HEK293 (cell line): ENCODE measurements at regions not wholly inside any gene's neighbourhood (a gene's known extent, or its start where the extent isn't known, plus 50 kb on each side); places are given as distances from the start of the nearest gene placed in this dataset.

Experiments
- CTCF ChIA-PET: fragments of 350-600 bp; formaldehyde crosslinking; extraction: SDS; loops from one replicate; lab custom pipeline; 2021; ENCODE audit warnings: antibody characterized with exemption; lab: Yijun Ruan, JAX
- POLR2A ChIA-PET: fragments of 300-600 bp; formaldehyde crosslinking; extraction: SDS; loops from one replicate; lab custom pipeline; 2020; ENCODE audit warnings: antibody characterized with exemption, inconsistent platforms; lab: Yijun Ruan, JAX
- H3K27ac ChIP-seq: fragments of 200-500 bp; sonication (Bioruptor generic); 2 replicates; pipeline ENCODE4 v1.5.1; 2014; ENCODE audit warnings: low read depth, low read length, control low read depth, inconsistent platforms; ENCODE audit errors: extremely low read depth
- H3K36me3 ChIP-seq, 2 experiments: fragments of 200-500 bp in 1 of 2; sonication (Bioruptor generic) in 1 of 2; 1 replicate in 1 of 2; 2 replicates in 1 of 2; pipeline ENCODE4 v1.5.1; 2014 to 2017; ENCODE audit warnings: inconsistent platforms in 2 of 2, low read length in 2 of 2; ENCODE audit not compliant: control insufficient read depth in 2 of 2, insufficient read depth in 1 of 2
- H3K4me1 ChIP-seq: fragments of 200-500 bp; sonication (Bioruptor generic); 2 replicates; pipeline ENCODE4 v1.5.1; 2014; ENCODE audit warnings: mild to moderate bottlenecking, low read length, inconsistent platforms; ENCODE audit not compliant: control insufficient read depth, insufficient read depth
- H3K4me3 ChIP-seq: 2 replicates; pipeline ENCODE4 v1.5.1; 2011; ENCODE audit warnings: low read depth, mild to moderate bottlenecking, control low read depth, low read length, moderate library complexity
- H3K9me3 ChIP-seq: fragments of 200-500 bp; sonication (Bioruptor generic); 2 replicates; pipeline ENCODE4 v1.5.1; 2014; ENCODE audit warnings: low read depth, low read length, inconsistent platforms; ENCODE audit not compliant: control insufficient read depth, insufficient read depth
- BCL11A ChIP-seq: fragments of 450-650 bp; formaldehyde crosslinking; IDR thresholded peaks from 2 replicates; pipeline ENCODE4 v1.5.1; 2016; ENCODE audit warnings: low read depth, missing biosample characterization, missing genetic modification characterization
- HOXA7 ChIP-seq: sonication (generic); formaldehyde crosslinking; IDR thresholded peaks from 2 replicates; pipeline ENCODE4 v1.8.1; 2022; ENCODE audit warnings: missing genetic modification reagents, borderline replicate concordance
- HOXD13 ChIP-seq: sonication (generic); formaldehyde crosslinking; IDR thresholded peaks from 2 replicates; pipeline ENCODE4 v1.8.0; 2022; ENCODE audit warnings: missing genetic modification reagents, borderline replicate concordance
- INSM2 ChIP-seq: fragments of 450-650 bp; formaldehyde crosslinking; IDR thresholded peaks from 2 replicates; pipeline ENCODE4 v1.5.1; 2016; ENCODE audit warnings: missing biosample characterization, missing genetic modification characterization
- KLF9 ChIP-seq: fragments of 450-650 bp; formaldehyde crosslinking; IDR thresholded peaks from 2 replicates; pipeline ENCODE4 v1.5.1; 2016; ENCODE audit warnings: missing biosample characterization, missing genetic modification characterization, low read depth
- PATZ1 ChIP-seq: fragments of 450-650 bp; formaldehyde crosslinking; IDR thresholded peaks from 2 replicates; pipeline ENCODE4 v1.5.1; 2016; ENCODE audit warnings: missing biosample characterization, missing genetic modification characterization
- YY1 ChIP-seq: fragments of 450-650 bp; formaldehyde crosslinking; IDR thresholded peaks from 2 replicates; pipeline ENCODE4 v1.5.1; 2018; ENCODE audit warnings: missing biosample characterization, missing genetic modification characterization
- ZFP37 ChIP-seq: fragments of 450-650 bp; formaldehyde crosslinking; IDR thresholded peaks from 2 replicates; pipeline ENCODE4 v1.5.1; 2016; ENCODE audit warnings: missing biosample characterization, missing genetic modification characterization
- ZNF112 ChIP-seq: fragments of 450-650 bp; formaldehyde crosslinking; IDR thresholded peaks from 2 replicates; pipeline ENCODE4 v1.5.0; 2017; ENCODE audit warnings: missing biosample characterization, missing genetic modification characterization
- ZNF114 ChIP-seq: fragments of 450-650 bp; formaldehyde crosslinking; IDR thresholded peaks from 2 replicates; pipeline ENCODE4 v1.5.0; 2017; ENCODE audit warnings: missing biosample characterization, missing genetic modification characterization
- ZNF132 ChIP-seq: fragments of 450-650 bp; formaldehyde crosslinking; IDR thresholded peaks from 2 replicates; pipeline ENCODE4 v1.5.1; 2017; ENCODE audit warnings: missing biosample characterization, missing genetic modification characterization, borderline replicate concordance
- ZNF157 ChIP-seq: fragments of 450-650 bp; formaldehyde crosslinking; IDR thresholded peaks from 2 replicates; pipeline ENCODE4 v1.5.1; 2016; ENCODE audit warnings: missing biosample characterization, missing genetic modification characterization
- ZNF184 ChIP-seq: fragments of 450-650 bp; IDR thresholded peaks from 2 replicates; pipeline ENCODE4 v1.5.1; 2018; ENCODE audit warnings: missing biosample characterization, mild to moderate bottlenecking, missing genetic modification characterization
- ZNF366 ChIP-seq: fragments of 450-650 bp; formaldehyde crosslinking; conservative IDR thresholded peaks from 2 replicates; pipeline ENCODE4 v1.5.1; 2016; ENCODE audit warnings: missing biosample characterization, missing genetic modification characterization
- ZNF48 ChIP-seq: fragments of 450-650 bp; formaldehyde crosslinking; IDR thresholded peaks from 2 replicates; pipeline ENCODE4 v1.5.1; 2016; ENCODE audit warnings: missing biosample characterization, missing genetic modification characterization
- ZNF521 ChIP-seq: fragments of 450-650 bp; formaldehyde crosslinking; IDR thresholded peaks from 2 replicates; pipeline ENCODE4 v1.5.1; 2017; ENCODE audit warnings: missing biosample characterization, mild to moderate bottlenecking, missing genetic modification characterization
- ZNF544 ChIP-seq: fragments of 450-650 bp; formaldehyde crosslinking; IDR thresholded peaks from 2 replicates; pipeline ENCODE4 v1.5.0; 2017; ENCODE audit warnings: missing biosample characterization, missing genetic modification characterization
- ZNF645 ChIP-seq: fragments of 450-650 bp; formaldehyde crosslinking; IDR thresholded peaks from 2 replicates; pipeline ENCODE4; 2016; ENCODE audit warnings: missing biosample characterization, missing genetic modification characterization
- ZNF664 ChIP-seq: fragments of 450-650 bp; formaldehyde crosslinking; IDR thresholded peaks from 2 replicates; pipeline ENCODE4 v1.5.1; 2016; ENCODE audit warnings: missing biosample characterization, missing genetic modification characterization
- ZNF837 ChIP-seq: fragments of 450-650 bp; formaldehyde crosslinking; IDR thresholded peaks from 2 replicates; pipeline ENCODE4 v1.5.1; 2016; ENCODE audit warnings: missing biosample characterization, missing genetic modification characterization
- ZSCAN5A ChIP-seq: fragments of 450-650 bp; formaldehyde crosslinking; IDR thresholded peaks from 2 replicates; pipeline ENCODE4 v1.5.1; 2016; ENCODE audit warnings: missing biosample characterization, missing genetic modification characterization
- ZXDB ChIP-seq: fragments of 450-650 bp; formaldehyde crosslinking; IDR thresholded peaks from 2 replicates; pipeline ENCODE4 v1.5.1; 2016; ENCODE audit warnings: missing biosample characterization, missing genetic modification characterization
- TF ChIP-seq, protein P1 (sequence below): fragments of 450-650 bp; formaldehyde crosslinking; IDR thresholded peaks from 2 replicates; pipeline ENCODE4 v1.5.1; 2016; ENCODE audit warnings: missing biosample characterization, missing genetic modification characterization

DNA sequence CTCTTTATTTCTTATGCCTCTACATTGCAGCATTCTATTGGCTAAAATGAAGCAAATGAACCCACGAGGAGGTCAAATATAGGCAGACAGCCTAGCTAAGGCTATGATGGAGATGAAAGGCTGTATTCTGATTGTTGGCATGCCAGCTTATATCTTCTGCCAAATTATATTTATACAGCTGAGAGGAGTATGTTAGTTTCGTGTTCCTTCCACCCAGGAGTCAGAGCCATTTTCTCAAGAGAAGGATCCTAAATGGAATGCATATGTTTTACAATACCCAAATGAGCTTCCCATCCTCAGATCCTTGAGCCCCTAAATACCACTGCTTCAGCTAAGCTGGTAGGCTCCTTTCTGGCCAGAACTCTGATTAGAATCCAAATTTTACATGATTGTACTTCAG lies 178.4 kb upstream of the HDDC2 start (continued):
- no peak for TF ChIP-seq ZNF645 (tag by site-specific recombination)
- TF ChIP-seq YY1 (tag by site-specific recombination): no peak
- TF ChIP-seq ZNF132: no peak
- TF ChIP-seq PATZ1: no peak
- no peak for TF ChIP-seq ZNF184 (tag by site-specific recombination)
- no peak for TF ChIP-seq ZSCAN5A
- no peak for TF ChIP-seq ZNF157 (tag by site-specific recombination)
- TF ChIP-seq ZNF521 (tag by site-specific recombination): no peak
- TF ChIP-seq BCL11A (tag by site-specific recombination): no peak
- TF ChIP-seq ZNF544 (tag by site-specific recombination): no peak
- no peak for TF ChIP-seq ZNF48 (tag by site-specific recombination)

GRCh38 chr6:125480571-125480970 lies 178.8 kb upstream of the HDDC2 start:
- Histone ChIP-seq H3K4me1 (no peaks in the 10 kb centered on the region), H3K27ac (no peak overlapping the region), H3K9me3 (no peaks in the 10 kb centered on the region), H3K36me3 (no peaks in the 10 kb centered on the region), H3K4me3 (no peak overlapping the region)
- ChIA-PET POLR2A (no interaction called here), CTCF (interaction anchor here (0.7 kb wide), 1 partner anchor 169 kb away, joined by 3 read pairs; no protein-coding TSS in a partner anchor)
- TF ChIP-seq INSM2: no peak

DNA sequence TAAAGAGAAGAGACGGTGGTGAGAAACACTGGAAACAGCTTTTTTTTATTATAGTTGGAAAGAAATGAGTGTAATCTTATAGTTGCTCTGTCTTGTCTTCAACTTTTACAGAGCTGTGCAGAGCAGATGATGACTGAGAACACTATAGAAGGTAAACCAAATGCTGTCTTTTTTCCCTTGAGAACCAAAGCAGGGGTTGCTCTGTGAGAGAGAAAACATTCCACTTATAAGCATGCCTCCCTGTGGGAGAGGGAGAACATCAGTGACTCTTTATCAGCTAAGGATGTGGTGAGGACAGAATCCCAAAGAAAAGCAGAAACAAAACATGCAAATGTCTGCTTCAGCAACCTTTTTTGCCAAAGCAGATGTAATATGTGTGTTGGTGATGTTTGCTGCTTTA lies 179.3 kb upstream of the HDDC2 start:
- H3K4me1 ChIP-seq: no peaks in the 10 kb centered on the region
- no peaks in the 10 kb centered on the region for H3K36me3 ChIP-seq

More for the DNA sequence above, 179.3 kb upstream of the HDDC2 start:
- H3K27ac ChIP-seq: no peak overlapping the region
- no peaks in the 10 kb centered on the region for H3K9me3 ChIP-seq
- POLR2A ChIA-PET: no interaction called here
- CTCF ChIA-PET: interaction anchor here (0.7 kb wide), 1 partner anchor 169 kb away, joined by 3 read pairs; no protein-coding TSS in a partner anchor
- no peak for TF ChIP-seq ZNF114 (tag by site-specific recombination)
- TF ChIP-seq ZNF664 (tag by site-specific recombination): no peak
- no peak for TF ChIP-seq ZNF366
- TF ChIP-seq ZNF837 (tag by site-specific recombination): no peak
- no peak for TF ChIP-seq ZFP37 (tag by site-specific recombination)
- TF ChIP-seq, protein P1, sequence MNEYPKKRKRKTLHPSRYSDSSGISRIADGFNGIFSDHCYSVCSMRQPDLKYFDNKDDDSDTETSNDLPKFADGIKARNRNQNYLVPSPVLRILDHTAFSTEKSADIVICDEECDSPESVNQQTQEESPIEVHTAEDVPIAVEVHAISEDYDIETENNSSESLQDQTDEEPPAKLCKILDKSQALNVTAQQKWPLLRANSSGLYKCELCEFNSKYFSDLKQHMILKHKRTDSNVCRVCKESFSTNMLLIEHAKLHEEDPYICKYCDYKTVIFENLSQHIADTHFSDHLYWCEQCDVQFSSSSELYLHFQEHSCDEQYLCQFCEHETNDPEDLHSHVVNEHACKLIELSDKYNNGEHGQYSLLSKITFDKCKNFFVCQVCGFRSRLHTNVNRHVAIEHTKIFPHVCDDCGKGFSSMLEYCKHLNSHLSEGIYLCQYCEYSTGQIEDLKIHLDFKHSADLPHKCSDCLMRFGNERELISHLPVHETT (tag by site-specific recombination): no peak
- TF ChIP-seq HOXA7 (CRISPR knock-in tag): no peak
- TF ChIP-seq KLF9 (tag by site-specific recombination): no peak
- TF ChIP-seq ZNF112 (tag by site-specific recombination): no peak
- no peak for TF ChIP-seq ZXDB (tag by site-specific recombination)
- no peak for TF ChIP-seq HOXD13 (CRISPR knock-in tag)
- no peak overlapping the region for H3K4me3 ChIP-seq
